HCT116 (cell line): ENCODE measurements at regions not wholly inside any gene's neighbourhood (a gene's known extent, or its start where the extent isn't known, plus 50 kb on each side); places are given as distances from the start of the nearest gene placed in this dataset.

ENCODE experiments used
- CBX3 ChIP-seq: IDR thresholded peaks from 2 replicates; pipeline ENCODE4 v1.6.1; 2012; ENCODE audit warnings: low read depth
- CEBPB ChIP-seq: IDR thresholded peaks from 2 replicates; pipeline ENCODE4 v1.6.1; 2012; ENCODE audit warnings: low read depth
- CTCF ChIP-seq, 3 experiments: fragments of 200-600 bp in 1 of 3; sonication (generic) in 1 of 3; IDR thresholded peaks in 2 of 3; conservative IDR thresholded peaks in 1 of 3; 2 replicates each; pipeline ENCODE4 v1.5.1; 2012 to 2017; ENCODE audit warnings: low read depth in 2 of 3, low read length in 2 of 3, antibody characterized with exemption in 1 of 3, borderline replicate concordance in 1 of 3, control low read depth in 1 of 3, mild to moderate bottlenecking in 1 of 3, mixed read lengths in 1 of 3, mixed run types in 1 of 3, moderate library complexity in 1 of 3; ENCODE audit not compliant: insufficient read depth in 1 of 3
- EZH2 ChIP-seq: fragments of 200-600 bp; sonication (generic); IDR thresholded peaks from 2 replicates; pipeline ENCODE4 v1.6.1; 2017; ENCODE audit warnings: antibody characterized with exemption, mixed run types
- FOSL1 ChIP-seq: IDR thresholded peaks from 2 replicates; pipeline ENCODE4 v1.6.1; 2012; ENCODE audit warnings: low read depth
- MAX ChIP-seq: IDR thresholded peaks from 2 replicates; pipeline ENCODE4 v1.6.1; 2012
- POLR2A ChIP-seq: IDR thresholded peaks from 2 replicates; pipeline ENCODE4 v1.7.0; 2011; ENCODE audit warnings: borderline replicate concordance; ENCODE audit not compliant: insufficient read depth, insufficient read length; ENCODE audit errors: extremely low read depth
- POLR2AphosphoS5 ChIP-seq: IDR thresholded peaks from 2 replicates; pipeline ENCODE4 v1.6.1; 2011; ENCODE audit warnings: mild to moderate bottlenecking, low read depth, low read length, moderate library complexity
- SP1 ChIP-seq: IDR thresholded peaks from 2 replicates; pipeline ENCODE4 v1.6.1; 2012; ENCODE audit warnings: low read depth
- ZFX ChIP-seq: fragments of 450-650 bp; IDR thresholded peaks from 2 replicates; pipeline ENCODE4 v1.6.1; 2017
- ZNF274 ChIP-seq: fragments of 200-500 bp; sonication (Bioruptor generic); IDR thresholded peaks from 2 replicates; pipeline ENCODE4 v1.6.1; 2014; ENCODE audit warnings: mild to moderate bottlenecking, low read depth, low read length, inconsistent platforms

- no peak for TF ChIP-seq EZH2
- no peak for TF ChIP-seq ZFX
- TF ChIP-seq CTCF (IDR thresholded peaks at IDR 0.05 in 2 of 3, conservative IDR thresholded peaks at IDR 0.05 in 1 of 3; ENCODE audit: borderline replicate concordance in 1 of 3, insufficient read depth in 1 of 3, low read depth in 2 of 3, low read length in 2 of 3) = no peak
- TF ChIP-seq CBX3 = no peak
- TF ChIP-seq POLR2A = no peak
- TF ChIP-seq CEBPB = no peak
- TF ChIP-seq MAX = no peak
- TF ChIP-seq POLR2AphosphoS5 = no peak
- no peak for TF ChIP-seq SP1
- TF ChIP-seq FOSL1 = no peak
- TF ChIP-seq ZNF274 = no peak
These were observed 55.0 kb upstream of the DUSP5 start for GRCh38 chr10:110442746-110443145.
